ENCODE measurements at regions not wholly inside any gene's neighbourhood (a gene's known extent, or its start where the extent isn't known, plus 50 kb on each side); places are given as distances from the start of the nearest gene placed in this dataset.

GRCh38 chr10:113219446-113219845 is 269.4 kb downstream of the TCF7L2 start:
- no peak for DNase-seq (ENCODE audit: low read depth in 2 of 2, low spot score in 1 of 2)

GRCh38 chr10:113221756-113222168 is 271.7 kb downstream of the TCF7L2 start:
- no peak for DNase-seq (ENCODE audit: low read depth in 2 of 2, low spot score in 1 of 2)

DNA sequence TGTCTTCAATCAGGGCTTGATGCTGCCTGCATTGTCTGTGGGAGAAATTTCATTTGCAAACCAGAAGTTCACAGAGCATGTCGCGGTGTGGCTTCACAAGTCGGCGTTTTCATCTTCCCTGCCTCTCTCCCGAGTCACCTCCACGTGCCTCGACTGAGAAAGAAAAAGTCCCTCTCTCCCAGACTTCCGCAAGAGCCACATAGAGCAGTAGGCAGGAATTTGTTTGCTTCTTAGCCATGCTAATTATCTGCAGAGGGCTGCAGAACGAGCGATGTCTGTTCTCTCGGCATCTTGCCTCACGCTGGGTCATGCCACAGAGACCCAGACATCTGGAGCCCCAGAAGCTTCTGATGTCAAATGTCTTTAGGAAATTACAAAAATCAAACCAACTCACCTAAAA is 272.2 kb downstream of the TCF7L2 start:
- DNase-seq (ENCODE audit: low read depth in 2 of 2, low spot score in 1 of 2), result no peak

DNA sequence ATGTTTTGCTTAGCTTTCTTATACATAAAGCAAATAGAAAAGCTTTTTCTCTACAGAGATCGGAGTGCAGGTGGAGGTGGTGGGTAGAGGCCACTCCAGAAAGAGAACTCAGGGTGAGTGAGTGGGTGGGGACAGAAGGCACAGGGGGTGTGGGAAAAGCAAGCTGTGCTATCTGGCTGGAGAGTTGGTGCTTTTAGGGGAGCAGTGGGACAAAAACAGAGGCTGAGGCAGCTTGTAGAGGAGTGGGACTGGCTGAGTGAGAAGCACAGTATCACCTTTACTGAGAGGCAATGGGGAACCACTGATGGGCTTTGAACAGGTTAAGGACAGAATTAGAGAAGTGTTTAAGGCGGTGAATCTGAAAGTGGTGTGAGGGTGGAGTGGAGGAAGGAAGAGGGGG is 275.3 kb downstream of the TCF7L2 start:
- no peak for DNase-seq (ENCODE audit: low read depth in 2 of 2, low spot score in 1 of 2)

DNA sequence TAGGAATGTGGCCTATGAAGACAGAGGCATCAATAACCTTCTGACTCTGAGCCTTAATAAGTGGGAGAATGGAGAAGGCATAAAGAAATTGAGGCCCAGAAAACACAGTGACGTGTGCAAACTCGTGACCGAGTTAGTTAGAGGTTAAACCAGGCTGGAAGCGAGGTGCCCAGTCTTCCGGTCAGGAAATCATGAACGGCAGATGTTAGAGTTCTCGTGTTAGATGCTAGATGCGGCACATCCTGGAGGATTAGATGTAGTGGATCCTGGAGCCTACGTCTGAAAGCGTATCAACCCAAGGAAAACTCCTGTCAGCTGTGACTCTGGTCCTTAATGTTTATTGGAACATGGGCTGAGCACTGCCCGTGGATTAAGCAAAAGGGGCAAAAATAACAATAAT is 275.9 kb downstream of the TCF7L2 start:
- no peak for DNase-seq (ENCODE audit: low read depth in 2 of 2, low spot score in 1 of 2)

DNA sequence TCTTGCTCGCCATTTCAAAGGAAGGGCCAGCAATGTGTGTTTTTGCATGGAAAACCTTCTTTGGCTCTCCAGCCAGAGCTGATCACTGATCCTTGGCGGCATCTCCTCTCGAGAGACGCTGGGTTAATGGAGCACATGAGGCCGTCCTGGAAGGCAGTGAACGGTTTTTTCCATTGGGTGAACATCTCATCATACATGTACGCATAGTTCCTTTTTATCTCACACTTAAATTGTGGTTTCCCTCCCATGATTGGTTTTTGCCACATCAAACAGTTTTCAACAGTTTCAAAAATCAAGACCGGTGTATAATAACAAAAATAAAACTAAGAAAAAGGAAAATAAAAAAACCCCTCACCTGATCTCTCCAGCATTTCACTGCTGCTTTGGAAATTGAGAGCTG is 276.4 kb downstream of the TCF7L2 start:
- no peak for DNase-seq (ENCODE audit: low read depth in 2 of 2, low spot score in 1 of 2)

DNA sequence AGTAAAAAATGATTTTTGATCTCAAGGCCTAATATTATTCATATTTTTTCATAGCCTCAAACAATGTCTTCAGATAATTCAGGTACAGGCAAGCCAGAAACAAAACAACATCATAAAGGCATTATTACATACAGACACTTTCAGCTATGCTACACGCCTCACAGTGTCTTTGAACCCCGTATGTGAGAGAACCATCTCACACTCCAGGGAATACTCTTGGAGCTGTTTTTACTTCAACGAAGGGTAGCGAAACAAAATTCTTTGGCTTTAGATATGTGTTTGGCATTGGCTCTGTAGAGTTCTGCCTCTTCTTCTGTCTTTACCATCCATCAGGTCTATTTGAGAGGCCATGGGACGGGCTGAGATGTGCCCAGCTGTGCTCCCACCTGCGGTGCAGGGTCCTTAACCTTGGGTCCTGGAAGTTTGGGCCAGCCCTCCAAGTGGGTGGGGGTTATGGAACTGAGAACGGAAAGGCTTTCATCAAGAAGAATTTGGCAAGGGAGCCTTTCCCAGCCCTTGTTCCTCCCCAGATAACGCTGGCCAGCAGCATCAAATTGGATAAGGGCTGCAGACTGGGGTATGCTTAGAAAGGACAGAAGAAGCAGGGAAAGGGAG is 276.9 kb downstream of the TCF7L2 start:
- DNase-seq (ENCODE audit: low read depth in 2 of 2, low spot score in 1 of 2), result no peak

- DNase-seq (ENCODE audit: low read depth in 2 of 2, low spot score in 1 of 2), result no peak
Measured at GRCh38 chr10:113228530-113228929, 278.5 kb downstream of the TCF7L2 start.

GRCh38 chr10:113230011-113230610 is 280.1 kb downstream of the TCF7L2 start:
- no peak for DNase-seq (ENCODE audit: low read depth in 2 of 2, low spot score in 1 of 2)

DNA sequence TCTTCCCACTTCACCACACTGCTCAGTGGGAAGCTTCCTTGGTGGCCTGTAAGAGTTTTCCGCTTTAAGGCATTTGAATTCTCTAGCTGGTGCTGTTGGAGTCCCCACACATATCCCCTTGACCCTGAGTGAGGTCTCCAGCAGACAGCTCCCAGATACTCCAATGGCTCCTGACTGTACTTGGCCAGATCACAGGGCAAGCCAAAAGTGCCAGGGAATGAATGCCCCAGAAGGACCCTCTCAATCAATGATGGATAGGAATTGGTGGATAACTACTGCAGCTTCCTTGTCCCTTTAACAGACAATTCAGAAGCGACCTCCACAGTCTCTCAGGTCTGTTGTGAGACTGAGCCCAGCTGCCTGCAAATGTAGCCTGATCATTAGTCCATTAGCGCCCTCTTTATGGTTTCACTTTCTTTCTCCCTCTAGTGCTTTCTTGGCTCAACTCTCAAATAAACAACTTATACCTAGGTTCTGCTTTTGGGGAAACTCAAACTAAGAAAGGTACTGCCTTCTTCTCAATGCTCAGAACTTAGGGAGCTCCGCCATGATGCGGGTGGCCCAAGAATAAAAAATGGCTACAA is 283.0 kb downstream of the TCF7L2 start:
- no peak for DNase-seq (ENCODE audit: low read depth in 2 of 2, low spot score in 1 of 2)

DNA sequence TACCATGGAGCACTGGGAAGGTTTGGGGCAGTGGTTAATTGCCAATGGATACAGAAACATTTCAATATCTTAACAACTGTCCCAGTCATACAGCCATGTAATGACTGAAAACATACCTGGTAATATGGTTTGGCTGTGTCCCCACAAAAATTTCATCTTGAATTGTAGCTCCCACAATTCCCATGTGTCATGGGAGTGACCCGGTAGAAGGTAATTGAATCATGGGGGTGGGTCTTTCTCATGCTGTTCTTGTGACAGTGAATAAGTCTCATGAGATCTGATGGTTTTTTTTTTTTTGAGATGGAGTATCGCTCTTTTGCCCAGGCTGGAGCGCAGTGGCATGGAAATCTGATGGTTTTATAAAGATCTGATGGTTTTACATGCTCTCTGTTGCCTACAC is 284.4 kb downstream of the TCF7L2 start:
- no peak for DNase-seq (ENCODE audit: low read depth in 2 of 2, low spot score in 1 of 2)

DNA sequence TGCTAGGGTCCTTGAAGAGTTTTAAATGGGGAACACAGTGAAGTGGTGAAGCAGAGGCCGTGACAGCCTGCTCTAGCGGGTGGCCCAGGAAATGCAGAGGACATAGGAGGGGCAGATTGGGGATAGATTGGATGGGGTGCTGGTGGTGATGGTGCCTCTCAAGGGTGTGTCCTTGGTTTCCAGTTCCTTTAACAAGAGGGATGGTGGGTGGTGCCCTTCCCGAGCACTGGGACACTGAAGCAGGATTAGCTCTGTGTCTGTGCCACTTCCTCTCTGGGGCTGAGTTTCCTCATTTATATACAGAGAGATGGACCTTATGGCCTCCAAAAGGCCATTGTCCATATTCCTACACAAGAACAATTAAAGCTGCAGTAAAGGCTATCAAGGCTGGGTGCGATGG is 285.5 kb downstream of the TCF7L2 start:
- no peak for DNase-seq (ENCODE audit: low read depth in 2 of 2, low spot score in 1 of 2)

DNA sequence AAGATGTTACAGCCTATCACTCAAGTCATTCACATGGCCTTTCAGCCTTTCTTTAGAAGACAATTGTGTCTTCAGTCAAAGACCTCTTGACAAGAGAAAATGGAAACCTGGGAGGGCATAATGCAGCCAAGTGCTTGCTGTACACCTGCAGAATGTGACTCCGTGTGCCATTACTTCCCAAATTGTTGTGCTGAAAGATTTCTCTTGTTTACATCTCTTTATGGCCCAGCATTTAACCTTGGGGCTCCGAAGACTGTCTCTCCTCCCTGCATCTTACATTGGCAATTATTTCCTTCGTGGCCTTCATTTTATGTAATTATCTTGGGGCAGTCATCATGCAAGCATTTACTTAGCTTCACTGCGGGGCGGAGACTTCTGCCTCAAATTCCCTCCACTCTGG is 287.0 kb downstream of the TCF7L2 start:
- DNase-seq (ENCODE audit: low read depth in 2 of 2, low spot score in 1 of 2), result no peak

DNA sequence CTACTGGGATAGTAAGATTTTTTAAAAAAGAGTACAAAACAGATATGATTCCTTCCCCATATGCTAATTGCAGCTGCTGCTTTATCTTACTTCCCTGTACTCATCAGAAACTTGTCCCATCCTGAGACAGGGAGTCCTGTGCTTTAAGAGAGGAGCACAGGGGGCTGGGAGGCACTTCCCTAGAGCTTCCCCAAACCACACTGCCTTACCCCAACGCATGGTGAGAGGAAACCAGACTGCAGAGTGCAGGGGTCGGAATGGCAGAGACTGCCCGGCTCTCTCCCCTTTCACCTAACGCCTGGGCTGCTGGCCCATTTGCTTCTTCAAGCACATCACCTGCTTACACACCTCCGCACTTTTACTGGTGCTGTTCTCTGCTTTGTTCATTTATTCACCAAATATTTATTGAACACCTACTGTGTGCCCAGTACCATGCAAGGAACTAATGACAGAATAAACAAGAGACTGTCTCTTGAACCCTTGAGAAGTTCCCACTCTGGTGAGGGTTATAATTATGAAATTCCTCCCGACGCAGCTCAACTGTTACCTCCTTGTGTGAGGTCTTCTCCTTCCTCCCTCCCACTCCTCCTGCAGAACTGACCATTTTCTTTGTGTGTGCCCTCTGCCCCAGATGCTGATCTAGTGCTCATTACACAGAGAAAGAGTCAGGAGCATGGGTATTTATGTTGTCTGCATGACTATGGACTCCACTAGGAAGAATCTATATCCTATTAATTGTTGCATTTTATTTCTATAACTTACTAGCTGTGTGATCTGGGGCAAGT is 289.7 kb downstream of the TCF7L2 start:
- no peak for DNase-seq (ENCODE audit: low read depth in 2 of 2, low spot score in 1 of 2)

DNA sequence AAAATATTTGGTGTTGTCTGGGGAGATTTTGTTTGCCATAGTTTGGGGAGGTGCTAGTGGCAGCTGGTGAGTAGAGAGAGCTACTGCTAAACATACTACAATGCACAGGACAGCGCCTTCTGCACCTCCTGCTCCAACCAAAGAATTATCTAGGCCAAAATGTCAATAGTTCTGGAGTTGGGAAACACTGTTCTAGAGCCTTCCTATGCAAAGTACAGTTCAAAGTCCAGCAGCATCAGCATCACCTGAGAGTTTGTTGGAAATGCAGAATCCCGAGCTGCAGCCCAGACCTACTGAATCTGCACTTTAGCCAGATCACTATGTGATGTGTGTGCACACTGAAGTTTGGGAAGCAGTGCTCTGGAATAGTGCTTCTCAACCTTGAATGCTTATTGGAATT is 290.7 kb downstream of the TCF7L2 start:
- no peak for DNase-seq (ENCODE audit: low read depth in 2 of 2, low spot score in 1 of 2)

DNA sequence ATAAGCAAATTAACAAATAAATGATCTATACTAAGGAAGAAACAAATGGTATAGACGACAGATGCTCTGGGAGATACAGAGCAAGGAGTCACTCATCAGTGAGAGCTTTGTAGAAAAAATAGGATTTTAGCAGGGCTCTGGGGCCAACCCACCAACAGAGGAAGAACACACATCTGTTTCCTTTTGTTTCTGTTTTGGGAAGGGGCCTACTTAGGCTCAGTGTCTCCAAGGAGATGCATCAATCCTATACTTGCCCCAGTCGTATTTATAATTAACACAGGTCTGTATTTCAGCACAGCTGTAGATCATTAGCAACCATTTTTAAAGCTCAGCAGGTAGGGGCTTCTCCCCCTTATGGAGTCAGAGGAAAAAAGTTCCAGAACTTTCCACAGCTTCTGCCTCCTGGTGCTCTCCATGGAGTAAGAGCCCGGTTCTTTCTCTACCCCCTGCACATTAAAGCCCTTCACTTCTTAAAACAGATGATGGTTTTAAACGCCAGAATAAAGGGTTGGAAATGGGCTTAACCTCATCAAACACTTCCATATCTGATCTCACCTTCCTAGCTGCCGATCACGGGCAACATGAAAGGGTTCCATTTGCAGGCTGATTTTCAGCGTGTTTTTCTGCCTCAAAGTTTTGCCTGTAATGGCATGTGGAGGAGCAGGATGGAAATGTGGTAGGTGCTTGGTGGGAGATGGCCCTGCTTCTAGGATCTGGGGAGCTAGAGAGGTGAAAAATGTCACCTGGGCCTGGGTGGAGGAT is 291.7 kb downstream of the TCF7L2 start:
- no peak for DNase-seq (ENCODE audit: low read depth in 2 of 2, low spot score in 1 of 2)

DNA sequence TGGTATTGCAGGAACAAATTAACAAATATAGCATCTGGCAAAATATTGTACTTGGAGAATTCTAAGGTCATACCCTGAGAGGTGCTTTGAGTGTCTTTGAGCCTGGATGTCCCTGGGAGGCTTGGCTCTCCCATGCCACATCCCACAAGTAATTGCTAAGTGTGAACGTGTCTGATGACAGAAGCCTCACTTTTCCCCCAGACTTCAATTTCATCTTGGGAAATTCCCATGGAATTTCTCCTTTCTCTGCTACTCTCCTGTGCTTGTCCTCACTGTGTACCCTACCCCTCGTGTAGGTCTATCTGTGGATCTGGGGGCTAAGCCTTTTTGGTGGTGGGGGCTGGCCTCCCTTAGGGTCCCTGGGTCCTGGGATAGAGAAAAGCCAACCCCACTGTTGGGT is 293.3 kb downstream of the TCF7L2 start:
- DNase-seq (ENCODE audit: low read depth in 2 of 2, low spot score in 1 of 2), result no peak

DNA sequence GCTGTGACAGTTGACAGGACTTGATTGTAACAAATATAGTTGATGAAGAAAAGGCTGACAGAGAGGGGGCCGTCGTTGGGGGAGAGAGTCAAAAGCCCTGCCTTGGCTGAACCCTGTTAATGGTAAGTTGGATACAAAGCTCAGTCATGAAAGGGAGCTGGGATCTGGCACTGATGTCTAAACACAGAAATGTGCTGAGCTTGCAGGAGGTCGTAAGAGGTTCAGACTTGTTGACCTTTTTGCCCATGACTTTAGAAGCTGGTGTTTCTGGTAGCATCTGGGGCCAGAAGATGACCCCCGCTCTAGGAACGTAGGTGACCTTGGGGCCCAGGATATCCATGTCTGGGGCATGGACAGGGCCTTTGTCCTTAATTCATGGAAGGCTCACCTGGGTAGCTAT is 294.7 kb downstream of the TCF7L2 start:
- DNase-seq (ENCODE audit: low read depth in 2 of 2, low spot score in 1 of 2), result no peak

DNA sequence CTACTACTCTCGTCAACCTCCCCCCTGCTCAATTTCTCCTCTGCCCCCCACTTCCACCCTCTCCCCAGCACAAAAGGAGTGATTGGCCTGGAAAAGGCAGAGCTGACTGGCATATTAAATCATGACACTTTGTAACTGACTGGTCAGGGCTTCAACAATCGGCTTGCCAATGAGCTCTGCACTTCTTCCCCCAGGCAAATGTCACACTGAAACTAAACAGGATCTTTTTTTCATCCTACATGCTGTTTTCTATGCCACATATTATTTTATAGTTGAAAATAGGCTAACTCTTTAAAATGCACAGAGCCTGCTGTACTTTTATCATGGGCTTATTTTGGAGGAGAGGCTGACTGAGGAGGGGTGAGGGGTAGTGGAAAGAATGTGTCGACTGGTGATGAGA is 295.2 kb downstream of the TCF7L2 start:
- DNase-seq (ENCODE audit: low read depth in 2 of 2, low spot score in 1 of 2), result no peak

GRCh38 chr10:113247050-113247449 is 297.0 kb downstream of the TCF7L2 start:
- DNase-seq (ENCODE audit: low read depth in 2 of 2, low spot score in 1 of 2), result no peak
